GM23338 (cell line): ENCODE measurements at regions not wholly inside any gene's neighbourhood (a gene's known extent, or its start where the extent isn't known, plus 50 kb on each side); places are given as distances from the start of the nearest gene placed in this dataset.
"Not testable (repeated sequence)": the region's sequence is repeated elsewhere in the genome, so short reads cannot be mapped to it uniquely, and the experiment has no call there.

Experiments
- ATAC-seq: fragments of 200-7000 bp; cut with Tn5 transposase; 3 replicates; pipeline ENCODE4 v1.9.1; 2020
- DNase-seq: peaks from one replicate; pipeline ENCODE4 v3.0.0-alpha.2; 2015; ENCODE audit warnings: low spot score
- H2AFZ ChIP-seq: fragments of 200-600 bp; sonication (generic); 2 replicates; pipeline ENCODE4 v1.8.0; 2016; ENCODE audit warnings: antibody characterized with exemption, mild to moderate bottlenecking, moderate library complexity
- H3F3A ChIP-seq: fragments of 200-600 bp; sonication (generic); replicated peaks from 2 replicates; pipeline ENCODE4 v1.8.0; 2017; ENCODE audit warnings: antibody characterized with exemption, mixed run types, low read depth
- H3K27ac ChIP-seq: fragments of 200-600 bp; sonication (generic); 2 replicates; pipeline ENCODE4 v1.6.1; 2016; ENCODE audit warnings: low read depth
- H3K27me3 ChIP-seq: fragments of 200-600 bp; sonication (generic); 2 replicates; pipeline ENCODE4 v1.8.0; 2016; ENCODE audit warnings: mild to moderate bottlenecking, mixed run types, moderate library complexity; ENCODE audit not compliant: insufficient read depth
- H3K36me3 ChIP-seq: fragments of 200-600 bp; sonication (generic); 2 replicates; pipeline ENCODE4 v1.8.0; 2016; ENCODE audit warnings: mild to moderate bottlenecking; ENCODE audit not compliant: insufficient read depth
- H3K4me1 ChIP-seq: fragments of 200-600 bp; sonication (generic); 2 replicates; pipeline ENCODE4 v1.8.0; 2016; ENCODE audit warnings: mild to moderate bottlenecking, moderate library complexity; ENCODE audit not compliant: insufficient read depth
- H3K4me2 ChIP-seq: fragments of 200-600 bp; sonication (generic); 2 replicates; pipeline ENCODE4 v1.7.1; 2017; ENCODE audit warnings: mixed run types
- H3K4me3 ChIP-seq: fragments of 200-600 bp; sonication (generic); 2 replicates; pipeline ENCODE4 v1.6.1; 2016; ENCODE audit warnings: mixed run types
- H3K79me2 ChIP-seq: fragments of 200-600 bp; sonication (generic); replicated peaks from 2 replicates; pipeline ENCODE4 v1.8.0; 2017; ENCODE audit warnings: mild to moderate bottlenecking; ENCODE audit not compliant: insufficient read depth
- H3K9me2 ChIP-seq: fragments of 200-600 bp; sonication (generic); 2 replicates; pipeline ENCODE4 v1.8.0; 2017; ENCODE audit not compliant: insufficient read depth
- H4K20me1 ChIP-seq: fragments of 200-600 bp; sonication (generic); replicated peaks from 2 replicates; pipeline ENCODE4 v1.8.0; 2017; ENCODE audit warnings: mild to moderate bottlenecking; ENCODE audit not compliant: insufficient read depth
- H3K27ac Mint-ChIP-seq: 2 replicates; pipeline ENCODE4 v1.8.0; 2020; ENCODE audit warnings: inconsistent platforms, mild to moderate bottlenecking, moderate library complexity, mixed read lengths
- H3K27me3 Mint-ChIP-seq: 3 replicates; pipeline ENCODE4 v1.8.0; 2022; ENCODE audit warnings: low read depth, mild to moderate bottlenecking, moderate library complexity, mixed read lengths, inconsistent platforms; ENCODE audit not compliant: insufficient read depth, poor library complexity
- H3K36me3 Mint-ChIP-seq: 3 replicates; pipeline ENCODE4 v1.8.0; 2021; ENCODE audit warnings: low read depth, mild to moderate bottlenecking, inconsistent platforms, moderate library complexity, mixed read lengths
- H3K4me1 Mint-ChIP-seq: 3 replicates; pipeline ENCODE4 v1.8.0; 2020; ENCODE audit warnings: mild to moderate bottlenecking, inconsistent platforms, mixed read lengths
- H3K4me3 Mint-ChIP-seq: 3 replicates; pipeline ENCODE4 v1.8.0; 2021; ENCODE audit warnings: moderate library complexity, mild to moderate bottlenecking, inconsistent platforms, mixed read lengths
- H3K9me3 Mint-ChIP-seq: 3 replicates; pipeline ENCODE4 v1.8.0; 2020; ENCODE audit warnings: moderate library complexity, mild to moderate bottlenecking, inconsistent platforms, mixed read lengths

GRCh38 chr2:87677421-87677923, 70.4 kb upstream of the PLGLB2 start:
- H3K9me2 ChIP-seq, H2AFZ ChIP-seq, H3F3A ChIP-seq, H3K36me3 ChIP-seq, H3K4me1 Mint-ChIP-seq, H3K27ac Mint-ChIP-seq, H3K4me2 ChIP-seq, H3K27me3 ChIP-seq, H3K4me1 ChIP-seq, H4K20me1 ChIP-seq, H3K4me3 ChIP-seq, H3K36me3 Mint-ChIP-seq, H3K79me2 ChIP-seq, H3K9me3 Mint-ChIP-seq, DNase-seq, H3K27ac ChIP-seq, H3K4me3 Mint-ChIP-seq, ATAC-seq, H3K27me3 Mint-ChIP-seq: not testable (repeated sequence)

DNA sequence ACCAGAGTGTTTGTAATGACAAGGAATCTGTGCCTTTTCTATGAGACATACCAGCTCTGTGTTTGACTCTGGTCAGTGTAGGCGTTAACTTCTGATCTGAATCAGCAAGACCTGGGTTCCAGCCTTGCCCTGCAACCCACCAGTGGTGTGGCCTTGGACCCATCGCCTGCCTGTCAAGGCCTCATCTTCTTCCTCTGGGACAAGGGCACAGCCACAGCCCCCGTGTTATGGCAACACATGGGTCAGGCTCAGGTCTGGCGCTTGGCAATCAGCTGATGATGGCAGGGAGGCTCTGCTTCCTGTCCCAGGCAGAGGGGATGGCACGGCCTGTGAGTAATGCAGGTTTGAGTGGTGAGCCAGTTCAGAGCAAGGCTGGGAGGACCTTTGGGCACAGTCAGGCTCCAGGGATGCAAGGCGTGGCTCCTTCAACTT, 69.1 kb upstream of the PLGLB2 start:
- H2AFZ ChIP-seq, H3K4me2 ChIP-seq, H3K36me3 Mint-ChIP-seq: not testable (repeated sequence)

GRCh38 chr2:87679950-87680349, 67.9 kb upstream of the PLGLB2 start:
- H3K9me3 Mint-ChIP-seq, H3K79me2 ChIP-seq, H3K4me3 Mint-ChIP-seq, H3K4me2 ChIP-seq, H3K9me2 ChIP-seq, H3K4me1 ChIP-seq, ATAC-seq, DNase-seq, H3K4me3 ChIP-seq, H2AFZ ChIP-seq, H3K27me3 ChIP-seq, H3K36me3 ChIP-seq, H3F3A ChIP-seq, H3K27ac Mint-ChIP-seq, H3K36me3 Mint-ChIP-seq, H3K27me3 Mint-ChIP-seq, H4K20me1 ChIP-seq, H3K4me1 Mint-ChIP-seq, H3K27ac ChIP-seq: not testable (repeated sequence)

More for the DNA sequence above, 69.1 kb upstream of the PLGLB2 start:
- H3K36me3 ChIP-seq, H3K27me3 Mint-ChIP-seq, H3K9me2 ChIP-seq, ATAC-seq, H3K4me3 Mint-ChIP-seq, H3K27me3 ChIP-seq, H3K4me1 Mint-ChIP-seq, H3F3A ChIP-seq, H3K27ac ChIP-seq, H3K9me3 Mint-ChIP-seq, H3K4me1 ChIP-seq, DNase-seq, H3K27ac Mint-ChIP-seq, H4K20me1 ChIP-seq, H3K79me2 ChIP-seq, H3K4me3 ChIP-seq: not testable (repeated sequence)

GRCh38 chr2:87680691-87681090, 67.2 kb upstream of the PLGLB2 start:
- not testable (repeated sequence) for H3K4me3 ChIP-seq, H3K9me3 Mint-ChIP-seq, H3K36me3 ChIP-seq, H3K79me2 ChIP-seq, H3K27ac Mint-ChIP-seq, H3K27me3 ChIP-seq, H3K4me1 ChIP-seq, H3K27me3 Mint-ChIP-seq, H3K4me3 Mint-ChIP-seq, H4K20me1 ChIP-seq, DNase-seq, H3K27ac ChIP-seq, H3K36me3 Mint-ChIP-seq, H3K9me2 ChIP-seq, H3F3A ChIP-seq, H3K4me1 Mint-ChIP-seq, H3K4me2 ChIP-seq, H2AFZ ChIP-seq
- peak; percentile 62; the same call in 2 of the 3 replicates for ATAC-seq

DNA sequence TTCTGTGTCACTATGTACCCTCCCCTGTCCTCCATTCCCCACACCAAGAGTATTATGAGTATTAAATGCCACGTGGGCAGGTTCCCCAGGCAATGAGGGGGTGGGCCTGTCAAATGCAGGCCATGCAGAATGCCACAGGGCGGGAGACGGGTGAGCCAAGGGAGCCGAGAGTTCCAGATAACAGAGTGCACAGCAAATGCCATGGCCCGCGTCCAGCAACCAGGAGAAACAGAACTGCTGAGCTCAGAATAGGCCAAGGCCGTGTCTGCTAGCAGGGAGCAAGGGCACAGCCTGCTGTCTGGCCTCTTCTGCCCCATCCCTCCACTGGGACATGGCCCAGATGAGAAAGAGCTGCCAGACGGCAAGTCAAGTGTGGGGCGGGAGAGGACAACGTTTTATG, 64.4 kb upstream of the PLGLB2 start:
- not testable (repeated sequence) for H2AFZ ChIP-seq, H3K4me2 ChIP-seq, H3K4me3 ChIP-seq, H3K9me3 Mint-ChIP-seq, H3K36me3 ChIP-seq, H3K27ac ChIP-seq, H3K4me1 Mint-ChIP-seq, DNase-seq, H3K36me3 Mint-ChIP-seq, H3K4me3 Mint-ChIP-seq, H3K27me3 ChIP-seq, H3K9me2 ChIP-seq, H3F3A ChIP-seq, H3K79me2 ChIP-seq, H3K27me3 Mint-ChIP-seq, H4K20me1 ChIP-seq, ATAC-seq, H3K27ac Mint-ChIP-seq, H3K4me1 ChIP-seq

DNA sequence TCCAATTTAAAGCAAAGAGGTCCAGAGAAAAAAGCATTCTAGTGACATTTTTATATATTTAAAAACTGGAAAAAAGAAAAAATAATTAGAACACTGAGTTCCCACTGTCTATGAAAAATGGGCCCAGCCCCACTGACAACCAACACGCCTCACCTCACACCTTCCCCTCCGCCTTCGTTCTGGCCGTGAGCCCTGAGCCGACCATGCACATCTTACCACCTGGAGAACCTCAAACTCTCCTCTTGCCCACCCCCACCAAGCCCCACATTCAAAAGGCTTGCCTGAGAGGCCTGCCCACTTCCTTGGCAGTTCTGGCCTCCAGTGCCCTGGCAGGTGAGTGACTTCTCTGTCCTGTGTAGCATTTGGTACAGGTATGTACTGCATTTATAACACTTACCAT, 63.9 kb upstream of the PLGLB2 start:
- not testable (repeated sequence) for H3K4me1 ChIP-seq, H3K27me3 ChIP-seq, H3K36me3 Mint-ChIP-seq, H3F3A ChIP-seq, H3K4me1 Mint-ChIP-seq, DNase-seq, H4K20me1 ChIP-seq, H3K27ac Mint-ChIP-seq, H3K4me3 ChIP-seq, H3K36me3 ChIP-seq, H3K79me2 ChIP-seq, H3K27me3 Mint-ChIP-seq, H3K9me2 ChIP-seq, H2AFZ ChIP-seq, H3K4me2 ChIP-seq, H3K4me3 Mint-ChIP-seq, H3K9me3 Mint-ChIP-seq, ATAC-seq, H3K27ac ChIP-seq

- not testable (repeated sequence) for ATAC-seq, H3K27ac ChIP-seq, H3K36me3 ChIP-seq, H3K36me3 Mint-ChIP-seq, H3K27me3 Mint-ChIP-seq, H3K27me3 ChIP-seq, DNase-seq, H3K4me3 Mint-ChIP-seq, H3K27ac Mint-ChIP-seq, H3K4me2 ChIP-seq, H4K20me1 ChIP-seq, H3K4me1 ChIP-seq, H3F3A ChIP-seq, H3K4me3 ChIP-seq, H3K4me1 Mint-ChIP-seq, H3K9me3 Mint-ChIP-seq, H3K9me2 ChIP-seq, H3K79me2 ChIP-seq, H2AFZ ChIP-seq
Measured at GRCh38 chr2:87685558-87685957, 62.3 kb upstream of the PLGLB2 start.
